Stomach smooth muscle (tissue), 2 donors: ENCODE measurements at regions not wholly inside any gene's neighbourhood (a gene's known extent, or its start where the extent isn't known, plus 50 kb on each side); places are given as distances from the start of the nearest gene placed in this dataset.

Experiments used
- H3K27ac ChIP-seq: one replicate; pipeline ENCODE4 v1.7.0; 2013; ENCODE audit warnings: mild to moderate bottlenecking, low read length, inconsistent platforms
- H3K27me3 ChIP-seq, 2 donors: one replicate each; pipeline ENCODE4 v1.7.0; 2013; ENCODE audit warnings: low read length in 2 of 2; ENCODE audit not compliant: insufficient read depth in 2 of 2, control insufficient read depth in 1 of 2
- H3K36me3 ChIP-seq, 2 donors: one replicate each; pipeline ENCODE4 v1.7.0; 2013; ENCODE audit warnings: low read length in 2 of 2; ENCODE audit not compliant: control insufficient read depth in 2 of 2, insufficient read depth in 2 of 2
- H3K4me1 ChIP-seq: one replicate; pipeline ENCODE4 v1.7.0; 2013; ENCODE audit warnings: low read length; ENCODE audit not compliant: control insufficient read depth, insufficient read depth
- H3K4me3 ChIP-seq, 2 donors: one replicate each; pipeline ENCODE4 v1.7.0; 2013; ENCODE audit warnings: low read length in 2 of 2
- H3K9ac ChIP-seq, 2 donors: one replicate each; pipeline ENCODE4 v1.7.0; 2013; ENCODE audit warnings: low read length in 2 of 2, mild to moderate bottlenecking in 1 of 2
- H3K9me3 ChIP-seq, 2 donors: one replicate each; pipeline ENCODE4 v1.7.0; 2013; ENCODE audit warnings: low read length in 2 of 2; ENCODE audit not compliant: control insufficient read depth in 2 of 2
- donor health status: healthy.
- donor health status: Pancreatic carcinoma.

DNA sequence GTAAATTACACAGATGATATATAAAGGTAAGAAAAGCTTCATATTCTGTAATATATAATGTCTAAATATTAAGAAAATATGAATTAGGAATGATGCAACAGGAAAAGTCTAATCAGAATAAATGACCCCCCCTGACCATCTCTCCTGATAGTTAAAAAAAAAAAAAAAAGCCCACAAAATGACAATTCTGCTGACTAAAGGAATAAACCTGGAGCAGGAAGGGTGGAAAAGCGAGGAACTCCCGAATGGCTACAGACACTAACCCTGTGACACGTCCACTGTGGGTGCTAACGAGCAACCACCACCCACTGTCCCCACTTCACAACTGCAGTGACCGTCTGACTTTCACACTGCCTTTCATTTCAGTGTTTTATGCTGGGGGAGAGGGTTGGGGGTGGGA lies 67.6 kb upstream of the FOXQ1 start:
- Histone ChIP-seq H3K4me3 (no peak overlapping the region), H3K36me3 (no peaks in the 10 kb centered on the region), H3K4me1 (peaks cover 11% of the 10 kb centered on the region), H3K27me3 (peaks cover 0 to 2% of the 10 kb centered on the region in 2 donors), H3K9ac (no peak overlapping the region), H3K27ac (no peak overlapping the region), H3K9me3 (no peaks in the 10 kb centered on the region)

DNA sequence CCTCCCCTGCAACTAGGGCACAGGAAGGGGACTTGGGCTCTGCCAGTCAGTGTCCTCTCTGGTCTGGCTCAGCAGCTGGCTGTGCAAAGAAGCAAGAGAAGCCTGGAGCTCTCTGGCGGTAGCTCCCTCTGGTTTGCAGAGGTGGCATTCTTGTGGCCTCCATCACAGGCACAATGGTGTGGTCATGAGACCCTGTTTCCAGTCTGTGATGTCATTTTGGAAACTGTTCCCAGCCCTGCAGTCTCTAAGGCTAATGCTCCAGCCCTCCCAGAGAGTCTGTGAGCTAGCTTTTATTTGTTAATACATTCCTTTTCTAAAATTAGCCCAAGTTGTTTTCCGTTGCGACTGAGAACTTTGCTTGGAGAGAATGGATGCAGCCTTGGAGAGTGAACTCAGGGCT lies 69.5 kb upstream of the FOXQ1 start:
- H3K9me3 ChIP-seq, result no peaks in the 10 kb centered on the region
- H3K27me3 ChIP-seq, result peaks cover 2 to 3% of the 10 kb centered on the region in 2 donors
- peaks cover 11% of the 10 kb centered on the region for H3K4me1 ChIP-seq
- H3K4me3 ChIP-seq, result peak overlapping the region in 1 of 2 donors; percentile 22
- H3K27ac ChIP-seq, result no peak overlapping the region
- no peaks in the 10 kb centered on the region for H3K36me3 ChIP-seq
- H3K9ac ChIP-seq, result no peak overlapping the region

DNA sequence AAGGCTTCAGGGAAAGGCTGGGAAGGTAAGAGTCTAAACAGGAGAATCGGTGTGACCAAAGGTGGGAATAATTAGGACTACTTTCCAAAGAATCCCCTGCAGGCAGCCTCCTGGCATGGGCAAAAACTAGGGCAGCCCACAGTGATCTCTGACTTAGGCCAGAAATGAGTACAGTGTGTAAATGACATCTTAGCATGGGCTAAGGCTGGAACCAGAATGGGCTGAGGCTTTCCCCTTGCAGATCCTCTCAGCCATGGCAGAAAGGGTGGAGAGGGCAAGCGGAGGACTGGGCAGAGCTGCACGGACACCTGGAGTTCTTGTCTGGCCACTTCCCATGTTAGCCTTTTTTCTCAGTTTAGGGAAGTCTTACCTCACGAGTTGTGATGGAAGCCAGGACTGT lies 69.9 kb upstream of the FOXQ1 start:
- Histone ChIP-seq H3K4me3 (no peak overlapping the region), H3K9me3 (no peaks in the 10 kb centered on the region), H3K9ac (no peak overlapping the region), H3K36me3 (no peaks in the 10 kb centered on the region), H3K27me3 (peaks cover 2 to 3% of the 10 kb centered on the region in 2 donors), H3K27ac (no peak overlapping the region), H3K4me1 (peaks cover 11% of the 10 kb centered on the region)

DNA sequence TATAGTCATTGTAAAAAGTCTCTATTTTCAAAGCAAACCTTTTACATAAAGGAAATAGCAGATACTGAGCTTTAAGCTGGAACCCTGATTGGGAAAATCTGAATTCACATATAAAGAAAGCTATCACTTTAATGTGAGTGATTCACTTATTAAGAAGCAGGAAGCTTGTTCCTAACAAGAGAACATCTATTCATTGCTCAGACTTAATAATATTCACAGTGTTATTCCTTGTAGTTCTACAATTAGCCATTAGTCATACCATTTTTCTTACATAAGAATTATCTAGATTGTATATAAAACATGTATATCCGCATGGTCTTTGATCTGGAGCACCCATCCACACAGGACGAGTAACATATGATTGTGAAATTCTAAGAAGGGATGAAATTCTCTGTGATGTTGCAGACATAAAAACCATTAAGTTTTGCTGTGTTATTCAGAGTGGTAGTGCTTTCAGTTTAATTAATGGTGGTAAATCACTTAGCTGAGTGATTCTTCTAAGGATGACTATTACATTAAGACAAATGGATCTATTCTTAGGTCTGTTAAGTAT lies 71.1 kb upstream of the FOXQ1 start:
- no peak overlapping the region for H3K27ac ChIP-seq
- peaks cover 2 to 3% of the 10 kb centered on the region in 2 donors for H3K27me3 ChIP-seq
- H3K9ac ChIP-seq, result no peak overlapping the region
- H3K4me3 ChIP-seq, result no peak overlapping the region
- H3K4me1 ChIP-seq, result peaks cover 11% of the 10 kb centered on the region
- no peaks in the 10 kb centered on the region for H3K36me3 ChIP-seq
- no peaks in the 10 kb centered on the region for H3K9me3 ChIP-seq

DNA sequence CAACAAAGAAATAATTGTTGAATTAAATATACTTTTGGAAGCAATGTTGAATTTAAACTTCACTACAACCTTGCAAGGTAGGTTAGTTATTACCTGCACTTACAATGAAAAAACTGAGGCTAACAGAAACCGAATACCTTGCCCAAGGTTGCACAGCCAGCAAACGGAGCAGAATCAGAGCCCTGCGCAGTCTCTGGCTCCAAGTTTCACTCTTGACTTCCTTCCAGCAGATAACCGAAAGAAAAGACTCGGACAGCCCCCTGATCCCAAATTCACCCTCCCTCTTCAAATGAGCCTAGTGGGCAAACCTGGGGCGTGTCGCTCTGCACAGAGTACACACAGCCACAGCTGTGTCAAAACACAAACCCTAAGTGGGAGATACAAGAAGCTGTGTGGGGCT lies 72.1 kb upstream of the FOXQ1 start:
- peaks cover 11% of the 10 kb centered on the region for H3K4me1 ChIP-seq
- no peak overlapping the region for H3K4me3 ChIP-seq
- H3K27ac ChIP-seq, result no peak overlapping the region
- H3K27me3 ChIP-seq, result peaks cover 2 to 3% of the 10 kb centered on the region in 2 donors
- H3K9me3 ChIP-seq, result no peaks in the 10 kb centered on the region
- no peak overlapping the region for H3K9ac ChIP-seq
- no peaks in the 10 kb centered on the region for H3K36me3 ChIP-seq

DNA sequence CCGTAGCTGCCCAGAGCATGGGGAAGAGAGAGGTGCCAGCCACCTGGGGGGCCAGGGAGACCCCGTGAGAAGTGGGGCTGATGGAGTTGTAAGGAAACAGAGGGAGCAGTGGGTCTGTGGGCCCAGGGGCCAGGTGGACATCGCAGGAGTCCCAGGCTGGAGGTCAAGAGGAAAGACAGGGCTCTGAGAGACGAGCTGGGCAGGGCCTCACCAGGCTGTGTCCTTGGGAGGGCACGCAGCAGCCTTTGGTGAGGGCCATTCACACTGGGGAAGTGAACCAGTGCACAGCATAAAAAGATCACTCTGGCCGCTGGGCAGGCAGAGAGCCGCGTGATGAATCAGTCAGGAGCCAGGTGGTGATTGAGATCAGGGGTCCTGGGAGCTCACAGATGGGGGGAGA lies 73.9 kb upstream of the FOXQ1 start:
- Histone ChIP-seq H3K27me3 (peaks cover 2 to 3% of the 10 kb centered on the region in 2 donors), H3K9me3 (no peaks in the 10 kb centered on the region), H3K36me3 (no peaks in the 10 kb centered on the region), H3K27ac (no peak overlapping the region), H3K4me1 (peaks cover 11% of the 10 kb centered on the region), H3K4me3 (no peak overlapping the region), H3K9ac (no peak overlapping the region)

DNA sequence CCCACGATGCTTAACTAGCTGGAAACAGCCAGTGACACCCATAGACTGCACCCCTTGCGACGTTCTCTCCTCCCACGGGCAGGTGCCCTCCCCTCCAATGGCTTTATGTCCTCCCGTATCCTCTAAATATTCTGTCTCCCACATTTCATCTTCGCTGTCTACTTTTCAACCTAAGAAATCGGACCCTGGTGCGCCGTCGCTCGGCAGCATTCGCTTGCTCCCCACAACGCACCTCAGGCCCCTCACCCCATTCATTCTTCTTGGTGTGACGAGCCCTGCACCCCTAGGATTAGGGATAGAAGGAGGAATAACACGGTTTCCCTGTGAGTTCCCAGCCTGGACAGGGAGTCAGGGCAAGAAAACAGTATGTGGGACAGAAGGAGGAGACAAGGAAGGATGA lies 74.3 kb upstream of the FOXQ1 start:
- H3K27me3 ChIP-seq, result peaks cover 2 to 3% of the 10 kb centered on the region in 2 donors
- peaks cover 7% of the 10 kb centered on the region for H3K4me1 ChIP-seq
- H3K4me3 ChIP-seq, result no peak overlapping the region
- no peaks in the 10 kb centered on the region for H3K36me3 ChIP-seq
- H3K9me3 ChIP-seq, result no peaks in the 10 kb centered on the region
- no peak overlapping the region for H3K27ac ChIP-seq
- H3K9ac ChIP-seq, result no peak overlapping the region

DNA sequence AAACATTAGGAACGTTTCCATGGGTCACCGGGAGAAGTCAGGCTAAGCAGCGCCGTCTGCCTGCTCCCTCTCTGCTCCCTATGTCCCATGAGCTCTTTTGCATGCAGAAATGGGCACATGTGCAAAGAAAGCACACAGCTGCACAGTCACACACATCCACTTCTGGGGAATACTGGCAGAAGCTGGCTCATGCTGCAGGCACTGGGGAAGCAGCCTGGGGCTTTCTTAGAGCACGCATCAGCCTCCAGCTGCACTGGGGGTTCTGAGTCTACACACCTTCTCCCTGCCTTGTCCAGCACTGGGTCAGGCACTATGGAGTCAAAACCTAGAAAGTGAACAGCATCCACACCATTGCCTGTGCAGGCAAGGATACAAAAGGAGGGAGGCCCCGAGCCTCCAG lies 76.1 kb upstream of the FOXQ1 start:
- no peaks in the 10 kb centered on the region for H3K9me3 ChIP-seq
- H3K27me3 ChIP-seq, result peaks cover 2 to 3% of the 10 kb centered on the region in 2 donors
- no peak overlapping the region for H3K9ac ChIP-seq
- H3K4me1 ChIP-seq, result no peaks in the 10 kb centered on the region
- H3K36me3 ChIP-seq, result no peaks in the 10 kb centered on the region
- no peak overlapping the region for H3K4me3 ChIP-seq
- H3K27ac ChIP-seq, result no peak overlapping the region

DNA sequence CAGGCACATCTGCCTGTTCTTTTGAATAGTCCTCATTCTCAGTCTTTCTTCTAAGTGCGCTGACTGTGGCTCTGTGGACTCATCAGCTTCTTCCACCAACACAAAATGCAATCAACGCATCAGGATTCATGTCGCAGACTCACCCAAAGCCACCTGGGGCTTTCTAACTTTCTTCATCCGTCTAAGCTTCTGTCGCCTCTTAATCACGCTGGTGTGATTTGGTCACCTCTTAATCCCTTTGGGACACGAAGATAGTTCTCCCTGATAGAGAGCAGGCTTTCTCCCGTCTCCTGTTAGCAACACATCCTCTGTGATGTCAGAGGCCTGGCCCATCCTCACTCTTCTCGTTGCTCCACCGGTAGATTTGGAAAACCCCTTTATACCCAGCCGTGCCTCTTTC lies 78.0 kb upstream of the FOXQ1 start:
- H3K27ac ChIP-seq, result no peak overlapping the region
- no peak overlapping the region for H3K4me3 ChIP-seq
- H3K9ac ChIP-seq, result no peak overlapping the region
- no peaks in the 10 kb centered on the region for H3K9me3 ChIP-seq
- peaks cover 2 to 3% of the 10 kb centered on the region in 2 donors for H3K27me3 ChIP-seq
- H3K4me1 ChIP-seq, result peaks cover 4% of the 10 kb centered on the region
- H3K36me3 ChIP-seq, result no peaks in the 10 kb centered on the region

DNA sequence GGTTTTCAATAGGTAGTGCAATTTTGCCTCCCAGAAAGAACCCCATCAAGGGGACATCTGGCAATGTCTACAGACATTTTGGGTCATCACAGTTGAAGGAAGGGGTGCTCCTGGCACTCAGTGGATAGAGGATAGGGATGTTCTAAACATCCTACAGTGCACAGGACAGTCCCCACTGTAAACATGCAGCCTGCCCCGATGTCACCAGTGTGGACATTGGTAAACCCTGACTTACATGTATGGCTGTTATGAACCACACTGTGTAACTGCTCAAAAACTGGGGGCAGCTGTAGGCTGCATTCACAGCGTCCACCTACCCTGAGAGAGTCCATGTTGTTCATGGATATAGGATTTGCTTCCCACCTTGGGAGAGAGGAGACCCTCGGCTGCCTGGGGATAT lies 79.3 kb upstream of the FOXQ1 start:
- H3K4me1 ChIP-seq, result peaks cover 4% of the 10 kb centered on the region
- H3K27me3 ChIP-seq, result peaks cover 0 to 2% of the 10 kb centered on the region in 2 donors
- no peak overlapping the region for H3K27ac ChIP-seq
- H3K36me3 ChIP-seq, result no peaks in the 10 kb centered on the region
- H3K9ac ChIP-seq, result no peak overlapping the region
- no peaks in the 10 kb centered on the region for H3K9me3 ChIP-seq
- no peak overlapping the region for H3K4me3 ChIP-seq

DNA sequence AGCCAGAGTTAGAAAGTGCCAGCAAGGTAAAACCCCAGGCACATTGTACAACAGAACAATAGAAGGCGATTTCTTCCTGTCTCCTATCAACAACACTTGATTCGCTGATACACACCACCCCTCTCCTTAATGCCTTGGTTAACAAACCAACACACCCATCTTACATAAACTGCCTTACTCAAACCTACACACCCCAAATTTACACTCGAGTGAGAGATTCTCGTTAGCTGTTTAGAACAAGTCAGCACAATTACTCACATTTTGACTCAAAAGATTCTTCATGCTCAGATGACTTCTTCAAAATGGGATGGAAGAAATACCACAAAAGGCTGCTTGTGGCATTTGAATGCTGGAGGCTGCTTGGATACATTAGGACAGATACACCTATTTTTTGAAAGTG lies 80.0 kb upstream of the FOXQ1 start:
- H3K36me3 ChIP-seq, result no peaks in the 10 kb centered on the region
- H3K9me3 ChIP-seq, result no peaks in the 10 kb centered on the region
- peaks cover 4% of the 10 kb centered on the region for H3K4me1 ChIP-seq
- no peak overlapping the region for H3K4me3 ChIP-seq
- H3K27ac ChIP-seq, result no peak overlapping the region
- no peak overlapping the region for H3K9ac ChIP-seq
- H3K27me3 ChIP-seq, result peaks cover 0 to 2% of the 10 kb centered on the region in 2 donors
